ENCODE measurements at regions not wholly inside any gene's neighbourhood (a gene's known extent, or its start where the extent isn't known, plus 50 kb on each side); places are given as distances from the start of the nearest gene placed in this dataset.

DNA sequence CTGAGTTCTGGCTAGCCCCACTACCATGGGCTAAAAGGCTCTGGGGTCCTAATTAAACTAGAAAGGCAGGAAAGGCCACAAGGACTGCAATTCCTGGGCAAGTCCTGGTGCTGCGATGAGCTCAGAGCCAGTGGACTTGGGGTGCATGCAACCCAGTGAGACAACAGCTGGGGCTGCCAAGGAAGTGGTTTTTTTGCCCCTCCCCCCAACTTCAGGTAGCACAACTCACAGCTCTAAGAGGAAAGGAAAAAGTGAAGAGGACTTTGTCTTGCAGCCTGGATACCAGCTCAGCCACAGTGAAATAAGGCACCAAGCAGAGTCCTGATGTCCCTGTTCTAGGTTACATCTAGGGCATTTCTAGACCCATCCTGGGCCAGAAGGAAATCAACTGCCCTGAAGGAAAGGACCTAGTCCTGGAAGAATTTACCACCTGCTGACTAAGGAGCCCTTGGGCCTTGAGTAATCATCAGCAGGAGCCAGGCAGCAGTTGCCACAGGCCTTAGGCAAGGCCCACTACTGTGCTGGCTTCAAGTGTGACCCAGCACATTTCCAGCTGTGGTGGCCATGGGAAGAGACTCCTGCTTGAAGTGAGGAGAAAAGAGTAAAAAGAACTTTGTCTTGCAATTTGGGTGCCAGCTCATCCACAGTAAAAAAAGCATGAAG lies 358.4 kb downstream of the BTBD3 start:
- DNase-seq (ENCODE audit: low spot score): no peak

DNA sequence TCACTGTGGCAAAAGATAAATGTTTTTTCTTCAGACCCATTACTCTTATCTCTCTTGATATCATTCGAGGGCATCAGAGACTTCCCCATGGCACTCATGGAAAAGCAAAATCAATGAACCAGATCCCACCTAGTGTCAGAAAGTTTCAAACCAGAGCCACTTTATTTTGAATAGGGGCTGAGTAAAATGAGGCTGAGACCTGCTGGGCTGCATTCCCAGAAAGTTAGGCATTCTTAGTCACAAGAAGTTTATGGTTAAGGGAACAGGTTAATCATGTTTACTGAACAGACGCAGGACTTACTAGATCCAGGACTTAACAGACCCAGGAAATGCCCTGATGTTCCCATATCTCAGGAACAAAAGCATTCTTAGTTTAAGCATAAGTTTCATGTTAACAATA lies 369.9 kb downstream of the BTBD3 start:
- no peak for DNase-seq (ENCODE audit: low spot score)

DNA sequence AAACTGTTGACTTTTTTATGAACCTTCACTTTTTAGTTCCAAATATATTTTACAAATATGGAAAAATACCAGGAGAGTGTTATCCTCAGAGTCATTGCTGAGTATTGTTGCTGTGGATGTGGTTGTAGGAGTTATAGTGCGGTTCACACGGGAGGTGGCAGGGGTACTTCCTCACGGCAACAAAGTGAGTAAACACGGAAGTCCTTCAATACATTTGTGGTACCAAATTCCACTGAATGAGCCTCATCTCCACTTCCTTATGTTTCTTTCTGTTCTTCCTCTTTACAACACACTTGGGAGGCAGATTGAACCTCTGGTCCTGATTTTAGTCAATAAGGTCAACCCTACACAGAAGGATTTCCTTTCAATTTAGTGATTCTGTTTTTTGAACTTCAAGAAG lies 371.8 kb downstream of the BTBD3 start:
- no peak for DNase-seq (ENCODE audit: low spot score)

DNA sequence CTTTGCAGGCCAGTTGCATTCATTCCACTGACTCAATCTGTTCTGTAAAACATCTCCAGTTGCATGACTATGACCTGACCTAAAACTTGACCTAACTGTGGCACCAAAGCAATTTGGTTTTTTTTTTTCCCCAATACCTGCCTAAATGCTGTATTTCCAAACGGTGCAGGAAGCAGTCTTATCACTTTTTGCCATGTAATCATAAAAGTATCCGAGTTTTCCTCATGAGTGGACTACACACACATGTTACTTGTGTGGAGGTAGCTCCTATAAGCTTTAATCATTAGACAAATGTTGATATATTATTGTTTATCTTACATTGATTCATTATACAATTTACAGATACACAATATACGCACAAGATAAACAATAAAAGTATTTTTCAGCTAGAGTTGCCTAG lies 373.7 kb downstream of the BTBD3 start:
- DNase-seq (ENCODE audit: low spot score): no peak

DNA sequence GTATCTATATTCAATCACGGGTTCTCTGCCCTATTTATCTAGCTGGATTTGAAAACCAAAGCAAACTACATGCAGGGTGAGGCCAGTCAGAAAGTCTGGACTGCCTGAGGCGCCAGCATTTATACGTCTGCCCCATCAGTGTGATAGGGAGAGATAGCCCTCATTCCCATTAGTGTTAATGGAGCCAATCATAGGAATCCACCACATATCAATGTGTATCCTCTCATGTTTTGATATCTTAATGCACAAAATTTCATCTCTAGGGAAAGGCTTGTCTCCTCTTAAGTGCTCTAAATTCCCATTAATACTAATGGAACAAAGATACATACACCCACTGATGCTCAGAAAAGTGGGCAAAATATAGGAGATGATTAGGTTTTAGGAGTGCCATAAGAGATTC lies 376.2 kb downstream of the BTBD3 start:
- DNase-seq (ENCODE audit: low spot score): no peak

DNA sequence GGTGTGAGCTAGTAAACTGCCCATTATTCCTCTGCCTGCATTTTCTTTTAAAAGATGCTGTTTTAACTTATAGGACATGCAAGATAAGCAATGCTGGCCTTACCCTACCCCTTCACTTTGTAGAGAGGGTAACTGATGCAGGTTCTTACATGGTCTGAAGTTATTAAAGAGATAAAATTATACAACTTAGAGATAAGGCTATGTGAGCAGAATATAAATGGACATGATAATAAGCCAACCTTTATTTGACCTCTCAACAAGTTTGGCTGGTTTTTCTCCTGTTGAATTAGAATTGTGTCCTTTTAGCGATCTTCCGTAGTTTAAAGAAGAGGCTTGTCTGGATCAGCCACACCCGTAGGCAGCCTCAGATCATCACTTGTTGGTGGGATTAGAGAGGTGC lies 377.0 kb downstream of the BTBD3 start:
- DNase-seq (ENCODE audit: low spot score): no peak

DNA sequence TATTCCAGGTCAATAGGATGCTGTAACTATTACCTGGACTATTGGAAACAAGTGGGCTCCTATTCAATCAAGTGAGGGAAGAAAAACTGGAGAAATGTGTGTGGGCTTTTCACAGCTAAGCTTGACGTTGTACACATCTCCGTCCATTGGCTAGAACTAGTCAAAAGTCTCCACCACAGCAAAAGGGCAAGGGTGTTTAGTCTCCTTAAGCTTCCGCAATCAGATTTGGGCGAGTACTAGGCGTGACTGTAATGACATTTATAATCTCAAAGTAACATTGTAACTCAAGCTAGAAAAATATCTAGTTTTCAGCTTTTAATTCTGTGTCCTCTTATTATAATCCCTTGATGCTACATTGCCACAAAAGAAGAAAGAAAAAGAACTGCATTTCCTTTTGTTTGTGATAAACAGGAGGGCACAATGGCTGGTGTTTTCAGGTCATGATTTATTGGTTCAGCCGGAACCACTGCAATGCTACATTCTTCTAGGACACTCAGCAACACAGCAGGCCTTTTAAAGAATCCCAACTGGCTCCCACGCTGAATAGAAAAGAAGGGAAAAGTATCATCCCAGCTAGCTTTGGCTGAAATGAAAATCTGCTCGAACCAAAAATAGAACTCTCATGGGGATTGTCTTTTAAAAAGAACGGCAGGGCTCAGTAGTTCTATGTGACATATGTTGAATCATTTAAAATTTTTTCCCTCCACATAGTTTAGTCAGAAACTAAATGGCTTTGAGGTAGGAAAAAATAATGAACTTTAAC lies 387.7 kb downstream of the BTBD3 start:
- no peak for DNase-seq (ENCODE audit: low spot score)

DNA sequence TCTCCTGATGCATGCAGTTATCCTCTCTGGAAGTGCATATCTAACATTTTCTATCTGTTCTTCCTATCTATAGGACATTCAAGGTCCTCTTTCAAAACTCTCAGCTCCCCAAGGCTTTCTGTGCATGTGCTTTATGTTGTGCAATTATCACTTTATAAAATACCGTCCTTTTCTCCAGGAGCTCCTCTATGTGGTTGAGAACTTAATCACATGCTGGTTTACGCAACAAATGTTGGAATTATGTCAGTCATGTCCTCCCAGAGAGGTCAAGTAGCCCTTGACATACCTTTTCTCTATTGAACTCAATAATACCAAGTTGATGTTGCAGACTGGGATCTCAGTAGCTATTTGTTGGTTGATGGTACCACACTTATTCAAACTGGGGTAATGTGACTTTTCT lies 388.4 kb downstream of the BTBD3 start:
- no peak for DNase-seq (ENCODE audit: low spot score)

DNA sequence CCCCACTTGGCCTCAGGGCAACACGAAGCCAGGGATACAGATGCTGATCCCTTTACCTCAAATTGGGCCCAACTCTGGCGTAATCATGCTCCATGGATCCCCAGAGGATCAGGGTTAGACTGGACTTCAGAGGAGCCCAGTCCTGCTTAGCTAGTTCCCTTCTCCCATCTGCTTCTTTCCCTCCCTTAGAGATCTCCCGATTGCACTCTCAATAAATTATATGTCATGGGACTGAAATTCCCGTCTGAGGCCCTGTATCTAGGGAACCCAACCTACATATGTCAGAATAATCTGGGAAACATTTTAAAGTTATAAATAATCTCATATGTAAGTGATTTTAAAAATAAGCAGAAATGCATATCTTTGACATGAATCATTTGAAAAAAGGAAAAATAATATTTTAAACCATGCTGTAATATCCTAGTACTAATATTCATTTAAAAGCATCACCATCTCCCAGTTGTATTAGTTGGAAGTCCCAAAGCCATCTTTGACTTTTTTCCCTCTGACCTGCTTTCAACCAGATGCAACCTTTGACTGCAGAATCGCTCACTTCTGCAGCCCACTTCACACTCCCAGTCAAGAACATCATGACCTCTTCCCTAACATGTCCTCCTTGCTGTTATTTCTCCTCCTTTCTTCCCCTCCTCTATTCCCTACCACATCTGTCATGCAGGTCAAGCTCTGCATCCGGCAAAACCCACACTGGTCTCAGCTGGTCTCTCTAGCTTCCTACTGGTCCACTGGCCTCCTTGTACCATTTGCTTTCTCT lies 393.6 kb downstream of the BTBD3 start:
- DNase-seq (ENCODE audit: low spot score): no peak

DNA sequence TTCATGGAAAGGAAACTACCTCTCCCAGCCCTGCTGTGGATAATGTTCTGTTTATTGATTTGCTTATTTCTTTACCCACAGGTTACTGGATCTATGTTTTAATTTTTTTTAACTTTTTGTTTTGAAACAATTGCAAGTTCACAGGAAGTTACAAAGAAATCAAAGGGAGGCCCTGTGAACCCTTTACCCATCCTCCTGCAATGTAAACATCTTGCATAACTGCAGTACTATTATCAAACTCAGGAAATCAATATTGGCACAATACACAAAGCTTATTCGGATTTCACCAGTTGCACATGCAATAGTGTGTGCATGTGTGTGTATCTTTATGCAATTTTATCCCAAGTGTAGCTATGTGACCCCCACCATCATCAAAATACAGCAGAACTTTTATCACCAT lies 398.0 kb downstream of the BTBD3 start:
- no peak for DNase-seq (ENCODE audit: low spot score)

DNA sequence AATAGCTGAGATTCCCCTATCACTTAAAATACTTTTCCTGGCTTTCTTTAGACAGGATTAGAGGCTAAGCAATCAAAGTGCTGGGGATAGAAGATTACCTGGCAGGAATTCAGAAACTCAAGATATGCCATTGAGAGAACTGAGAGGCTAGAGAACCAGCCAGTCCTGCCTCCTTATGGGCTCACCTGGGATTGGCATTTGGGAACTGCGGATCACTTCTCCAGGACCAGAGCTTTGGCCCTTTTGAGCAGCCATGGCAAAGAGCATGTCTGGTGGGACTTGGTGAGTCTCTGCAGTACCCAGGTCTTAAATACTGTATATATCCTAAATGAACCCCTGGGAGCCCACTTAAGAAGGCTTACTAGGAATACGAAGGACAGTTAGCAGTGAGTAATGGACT lies 399.1 kb downstream of the BTBD3 start:
- no peak for DNase-seq (ENCODE audit: low spot score)

DNA sequence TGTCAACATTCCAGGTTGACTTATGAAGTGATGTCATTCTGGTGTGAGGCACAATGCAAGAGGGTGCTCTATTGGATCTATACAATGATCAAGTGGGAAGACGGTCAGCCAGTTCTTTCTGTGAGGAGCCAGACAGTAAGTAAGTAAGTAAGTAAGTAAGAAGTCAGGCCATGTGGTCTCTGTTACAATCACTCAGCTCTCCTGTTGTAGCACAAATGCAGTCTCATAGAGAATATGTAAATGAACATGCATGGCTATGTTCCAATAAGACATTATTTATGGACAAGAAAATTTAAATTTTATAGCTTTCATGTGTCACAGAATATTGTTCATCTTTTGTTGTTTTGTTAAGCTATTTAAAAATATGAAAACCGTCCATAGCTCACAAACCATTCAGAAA lies 399.7 kb downstream of the BTBD3 start:
- no peak for DNase-seq (ENCODE audit: low spot score)

DNA sequence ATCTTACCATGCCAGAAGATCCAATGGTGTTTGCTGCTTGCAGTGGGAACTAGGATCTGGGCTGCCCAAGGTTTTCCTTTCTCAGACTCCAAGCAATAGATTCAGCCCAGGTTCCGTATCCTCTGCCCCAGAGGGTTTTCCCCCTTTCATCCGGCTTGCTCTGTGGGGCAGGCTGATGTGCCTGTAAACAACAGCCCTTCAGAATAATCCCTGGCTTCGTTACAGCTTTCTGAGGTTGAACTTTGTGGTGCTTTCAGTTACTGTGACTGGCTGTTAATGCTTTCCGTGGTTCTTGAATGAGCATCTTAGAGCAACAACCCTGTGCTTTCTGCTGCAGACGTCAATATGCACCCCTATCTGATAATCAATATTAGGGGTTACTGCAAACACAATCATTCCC lies 400.4 kb downstream of the BTBD3 start:
- DNase-seq (ENCODE audit: low spot score): no peak

DNA sequence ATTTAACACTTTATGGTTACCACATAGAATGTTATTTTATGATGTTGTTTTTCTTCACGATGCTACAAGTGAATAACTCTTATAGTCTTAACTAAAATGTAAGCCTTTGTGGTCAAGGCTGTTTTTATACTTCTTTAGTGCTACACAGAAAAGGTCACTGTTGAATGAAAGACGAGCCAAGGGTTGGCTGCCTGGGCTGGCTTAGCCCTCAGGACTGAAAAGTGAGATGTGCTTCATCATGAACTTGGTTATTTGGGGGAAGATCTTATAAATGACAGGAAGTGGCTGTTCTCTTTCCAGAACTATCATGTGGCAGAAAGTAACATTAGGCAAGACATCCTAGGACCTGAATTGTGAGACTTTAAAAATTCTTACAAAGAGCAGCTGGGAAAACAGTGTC lies 404.0 kb downstream of the BTBD3 start:
- no peak for DNase-seq (ENCODE audit: low spot score)

DNA sequence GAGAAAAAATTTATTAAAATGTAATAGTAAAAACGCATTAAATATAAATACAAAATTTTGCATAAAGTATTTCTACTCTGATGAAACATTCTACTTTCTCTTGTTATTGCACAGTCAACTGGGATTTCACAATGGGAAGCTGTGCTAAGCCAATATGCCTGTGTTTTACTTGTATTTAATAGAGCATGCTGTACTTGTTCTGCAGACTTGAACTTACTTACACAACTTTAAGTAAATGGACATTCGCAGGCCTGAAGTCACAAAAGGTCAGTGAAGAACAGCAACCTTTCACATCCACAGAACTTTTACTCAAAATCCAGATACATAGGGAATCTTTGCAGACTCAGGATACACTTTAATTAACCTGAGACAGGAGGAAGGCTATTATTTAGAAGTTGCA lies 409.5 kb downstream of the BTBD3 start:
- no peak for DNase-seq (ENCODE audit: low spot score)

DNA sequence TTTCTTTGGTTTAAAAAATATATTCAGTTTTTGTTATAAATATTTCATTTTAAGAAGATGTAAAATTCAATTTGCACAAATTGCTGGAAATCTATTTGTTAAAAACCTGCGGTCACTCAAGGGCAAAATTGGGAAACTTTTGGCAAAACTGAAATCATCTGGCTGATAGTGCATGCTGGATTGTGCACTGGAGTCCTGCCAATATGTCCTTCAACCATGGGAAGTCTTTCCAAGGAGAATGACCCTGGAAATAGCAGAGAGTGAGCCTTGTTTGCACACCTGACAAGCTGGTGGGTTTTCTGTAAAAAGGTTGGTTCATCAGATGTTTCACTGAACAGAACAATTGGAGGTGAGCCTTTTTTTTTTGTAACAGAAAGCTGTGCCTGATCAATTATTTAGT lies 413.5 kb downstream of the BTBD3 start:
- no peak for DNase-seq (ENCODE audit: low spot score)

DNA sequence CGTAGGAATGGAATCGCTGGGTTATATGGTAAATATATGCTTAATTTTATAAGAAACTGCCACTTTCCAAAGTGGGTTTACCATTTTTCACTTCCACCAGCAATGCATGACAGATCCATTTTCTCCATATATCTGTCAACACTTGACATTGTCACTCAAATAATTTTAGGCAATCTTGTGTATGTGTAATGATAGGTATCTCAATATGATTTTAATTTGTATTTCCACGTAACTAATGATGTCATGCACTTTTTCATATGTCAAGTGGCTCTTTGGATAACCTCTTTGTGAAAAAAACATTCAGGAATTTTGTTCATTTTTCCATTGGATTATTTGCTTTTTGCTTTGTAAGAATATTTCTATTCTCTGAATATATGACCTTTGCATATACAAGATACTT lies 419.9 kb downstream of the BTBD3 start:
- DNase-seq (ENCODE audit: low spot score): no peak

DNA sequence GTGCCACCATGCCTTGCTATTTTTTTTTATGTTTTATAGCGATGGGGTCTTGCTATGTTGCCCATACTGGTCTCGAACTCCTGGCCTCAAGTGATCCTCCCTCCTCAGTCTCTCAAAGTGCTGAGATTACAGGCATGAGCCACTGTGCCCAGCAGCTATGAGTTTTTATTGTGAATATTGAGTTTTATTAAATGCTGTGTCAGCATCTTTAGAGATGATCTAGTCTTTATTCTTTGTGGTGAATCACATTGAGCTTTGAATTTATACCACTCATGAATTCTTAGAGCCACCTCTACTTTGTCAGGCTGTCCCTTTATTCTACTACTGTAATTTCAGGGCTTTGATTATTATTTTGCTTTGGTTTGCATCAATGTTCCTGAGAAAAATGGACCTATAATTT lies 428.3 kb downstream of the BTBD3 start:
- no peak for DNase-seq (ENCODE audit: low spot score)

DNA sequence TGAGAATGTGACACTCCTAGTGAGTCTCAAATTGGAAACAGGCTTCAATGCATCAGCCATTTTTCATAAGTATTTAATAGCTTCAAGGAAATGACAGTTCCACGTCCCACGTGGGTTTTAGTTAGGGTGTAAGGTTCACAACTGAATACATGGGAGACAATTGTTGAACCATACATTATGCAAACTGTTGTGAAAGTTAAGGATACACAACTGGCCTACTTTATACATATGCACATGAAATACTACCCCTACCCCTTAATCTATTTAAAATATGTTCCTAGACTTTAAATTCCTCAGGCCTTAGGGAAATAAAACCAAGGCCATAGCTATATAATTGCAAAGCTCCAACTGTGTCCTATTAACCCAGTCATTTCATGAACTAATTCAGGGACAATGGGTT lies 436.1 kb downstream of the BTBD3 start:
- no peak for DNase-seq (ENCODE audit: low spot score)

DNA sequence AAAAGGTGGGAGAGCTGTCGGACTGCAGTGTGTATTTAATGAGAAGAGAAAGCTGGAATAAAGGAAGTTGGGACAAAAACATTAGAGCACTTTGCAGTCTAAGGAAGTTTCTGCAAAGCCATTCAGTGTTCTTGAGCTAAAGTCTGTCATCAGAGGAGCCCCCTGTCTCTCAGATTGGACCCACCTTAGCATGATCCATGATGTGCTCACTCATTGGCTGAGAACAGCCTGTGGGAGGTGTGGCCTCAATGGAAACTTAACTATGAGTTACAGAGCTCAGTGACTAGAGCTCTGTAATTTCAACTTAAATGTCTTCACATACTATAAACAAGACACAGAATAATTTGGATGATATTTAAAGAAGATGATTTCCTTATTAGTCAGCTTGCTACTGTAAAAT lies 437.0 kb downstream of the BTBD3 start:
- DNase-seq (ENCODE audit: low spot score): no peak

DNA sequence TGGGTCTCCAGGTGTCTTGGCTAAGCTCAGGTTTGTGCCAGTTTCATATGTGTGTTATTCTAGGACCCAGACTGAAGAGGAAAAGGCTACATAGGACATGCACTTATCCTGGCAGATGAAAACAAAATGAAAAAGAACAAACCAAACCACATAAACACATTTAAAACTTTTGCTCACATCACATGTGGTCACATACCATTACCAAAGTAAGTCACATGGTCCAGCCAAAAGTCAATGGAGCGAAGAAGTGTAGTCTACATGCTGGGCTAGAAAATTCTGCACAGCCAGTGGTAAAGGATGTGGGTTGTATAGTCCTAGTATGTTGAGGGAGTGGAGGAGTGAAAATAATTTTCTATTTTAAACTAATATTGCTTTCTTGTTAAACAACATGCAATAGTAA lies 437.5 kb downstream of the BTBD3 start:
- DNase-seq (ENCODE audit: low spot score): no peak

DNA sequence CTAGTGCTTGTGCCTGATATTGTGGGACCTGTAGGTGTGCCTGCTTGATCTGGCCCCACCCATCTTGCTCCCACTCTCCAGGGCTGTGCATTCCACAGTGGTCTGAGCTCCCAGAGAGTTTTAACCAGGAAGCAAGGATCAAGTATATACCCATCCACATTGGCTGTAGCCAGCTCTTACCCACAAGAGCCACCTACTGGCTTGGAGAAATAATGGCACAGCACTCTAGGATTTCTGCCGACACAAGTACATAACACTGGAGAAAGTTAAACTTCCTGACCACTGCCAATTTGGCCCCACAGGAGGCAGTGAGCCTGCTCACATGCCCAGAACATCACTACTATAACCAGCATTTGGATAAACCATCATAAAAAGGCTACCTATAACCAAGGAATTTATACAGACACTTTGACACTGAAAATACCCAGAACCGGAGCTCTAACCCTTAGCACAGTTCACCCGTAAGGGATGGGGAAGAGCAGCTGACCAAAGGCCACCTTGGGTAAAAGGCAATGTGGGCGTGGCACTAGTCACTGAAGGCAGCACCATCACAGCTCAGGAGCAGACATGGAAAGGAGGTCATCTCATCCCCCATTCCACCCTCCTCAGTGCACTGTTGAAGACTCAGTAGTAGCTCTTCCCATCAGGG lies 440.4 kb downstream of the BTBD3 start:
- DNase-seq (ENCODE audit: low spot score): no peak

DNA sequence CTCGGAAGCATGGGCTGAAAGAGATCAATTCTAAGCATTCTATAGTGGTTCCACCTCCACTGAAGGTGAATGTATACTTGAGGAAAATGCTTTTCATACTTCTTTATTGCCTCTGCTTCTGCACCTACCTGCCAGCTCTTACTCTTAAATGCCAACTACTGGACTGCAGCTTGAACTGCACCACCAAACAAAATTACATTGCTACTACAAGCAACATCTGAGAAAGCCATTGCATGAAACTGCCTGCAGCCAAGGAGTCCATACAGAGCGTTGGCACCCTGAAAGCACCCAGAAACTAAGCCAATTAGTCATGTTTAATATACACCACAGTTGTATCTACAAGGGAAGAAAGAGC lies 440.9 kb downstream of the BTBD3 start:
- DNase-seq (ENCODE audit: low spot score): no peak

All from hepatic stellate cell (primary cell).